Fibroblast of the aortic adventitia (primary cell): ENCODE measurements at regions not wholly inside any gene's neighbourhood (a gene's known extent, or its start where the extent isn't known, plus 50 kb on each side); places are given as distances from the start of the nearest gene placed in this dataset.
A peak's percentile ranks its signal among the peaks of the same experiment; 100 is the strongest.

Source experiments
- DNase-seq: peaks from one replicate; pipeline ENCODE4 v3.0.0-alpha.2; 2010; ENCODE audit warnings: low read depth
- H3K4me3 ChIP-seq: 2 replicates; pipeline ENCODE4 v1.5.1; 2011; ENCODE audit warnings: low read depth, mild to moderate bottlenecking, control low read depth, low read length, moderate library complexity
- CTCF ChIP-seq: IDR thresholded peaks from 2 replicates; pipeline ENCODE4 v1.5.1; 2011; ENCODE audit warnings: mild to moderate bottlenecking, low read length, control low read depth, inconsistent platforms; ENCODE audit not compliant: insufficient read depth

GRCh38 chr2:120913972-120914838 is 178.5 kb downstream of the GLI2 start:
- no peak overlapping the region for H3K4me3 ChIP-seq
- TF ChIP-seq CTCF: no peak
- no peak for DNase-seq

- DNase-seq: peak; percentile 93
- TF ChIP-seq CTCF: no peak
- no peak overlapping the region for H3K4me3 ChIP-seq
Observed at GRCh38 chr2:120914839-120915521, 179.3 kb downstream of the GLI2 start.

GRCh38 chr2:120915670-120916069 is 180.0 kb downstream of the GLI2 start:
- no peak overlapping the region for H3K4me3 ChIP-seq
- peak; percentile 32 for DNase-seq
- TF ChIP-seq CTCF: no peak

DNA sequence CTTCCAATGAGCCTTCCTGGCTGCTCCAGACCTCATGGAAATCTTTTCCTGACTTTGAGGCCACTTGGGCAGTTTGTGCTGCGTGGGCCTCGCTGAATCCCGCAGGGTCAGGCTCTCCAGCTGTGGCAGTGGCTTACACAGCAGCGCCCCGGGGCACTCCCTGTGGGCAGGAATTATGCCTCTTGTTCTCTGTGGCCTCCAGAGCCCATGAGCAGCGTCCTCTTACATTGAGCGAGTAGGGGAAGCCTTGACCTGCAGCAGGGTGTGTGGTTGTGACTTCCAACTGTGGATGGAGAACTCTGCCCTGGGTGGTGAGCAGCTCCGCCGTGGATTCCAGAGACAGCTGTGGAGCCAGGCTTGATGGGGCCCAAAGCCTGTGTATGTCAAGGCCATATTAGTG is 180.8 kb downstream of the GLI2 start:
- H3K4me3 ChIP-seq: no peak overlapping the region
- no peak for DNase-seq
- no peak for TF ChIP-seq CTCF

GRCh38 chr2:120917886-120918285 is 182.2 kb downstream of the GLI2 start:
- TF ChIP-seq CTCF: no peak
- H3K4me3 ChIP-seq: no peak overlapping the region
- DNase-seq: peak; percentile 47

- no peak for TF ChIP-seq CTCF
- H3K4me3 ChIP-seq: no peak overlapping the region
- DNase-seq: no peak
Observed at GRCh38 chr2:120919216-120919615, 183.5 kb downstream of the GLI2 start.
